Epithelial cell of proximal tubule (primary cell): ENCODE measurements at regions not wholly inside any gene's neighbourhood (a gene's known extent, or its start where the extent isn't known, plus 50 kb on each side); places are given as distances from the start of the nearest gene placed in this dataset.
"Not testable (repeated sequence)": the region's sequence is repeated elsewhere in the genome, so short reads cannot be mapped to it uniquely, and the experiment has no call there.

Experiments used
- DNase-seq: peaks from one replicate; pipeline ENCODE4 v3.0.0-alpha.2; 2011; ENCODE audit warnings: low read depth
- H3K4me3 ChIP-seq: 2 replicates; pipeline ENCODE4 v1.5.1; 2011; ENCODE audit warnings: low read depth, mild to moderate bottlenecking, low read length

DNA sequence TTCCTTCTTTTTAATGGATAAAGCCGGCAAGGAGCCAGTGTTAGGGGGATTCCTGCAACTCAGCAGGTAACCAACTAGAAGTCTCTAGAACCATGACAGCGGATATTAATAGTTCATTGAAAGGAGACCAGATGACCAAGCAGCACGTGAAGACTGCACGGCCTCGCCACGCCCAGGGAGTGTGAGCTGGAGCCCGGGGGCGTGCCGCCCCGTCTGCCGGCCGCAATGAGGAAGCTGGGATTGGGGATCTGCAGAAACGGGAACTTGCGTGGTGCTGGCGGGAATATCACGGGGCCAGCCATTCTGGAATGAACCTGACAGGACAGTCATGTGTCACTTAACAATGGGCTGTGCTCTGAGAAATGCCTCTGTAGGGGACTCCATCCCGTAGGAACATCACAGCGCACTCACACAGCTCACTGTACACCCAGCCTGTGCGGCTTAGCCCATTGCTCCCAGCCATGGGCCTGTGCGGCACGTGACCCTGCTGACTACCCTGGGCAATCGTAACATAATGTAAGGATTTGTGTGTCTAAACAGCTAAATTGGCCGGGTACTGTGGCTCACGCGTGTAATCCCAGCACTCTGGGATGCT lies 4092.8 kb upstream of the TPTE start:
- DNase-seq, H3K4me3 ChIP-seq: not testable (repeated sequence)

- DNase-seq, H3K4me3 ChIP-seq: not testable (repeated sequence)
Observed at GRCh38 chr21:6429924-6430323, 4091.5 kb upstream of the TPTE start.

GRCh38 chr21:6433149-6433548 lies 4088.2 kb upstream of the TPTE start:
- not testable (repeated sequence) for H3K4me3 ChIP-seq, DNase-seq

- DNase-seq, H3K4me3 ChIP-seq: not testable (repeated sequence)
Observed at GRCh38 chr21:6436205-6436604, 4085.2 kb upstream of the TPTE start.

DNA sequence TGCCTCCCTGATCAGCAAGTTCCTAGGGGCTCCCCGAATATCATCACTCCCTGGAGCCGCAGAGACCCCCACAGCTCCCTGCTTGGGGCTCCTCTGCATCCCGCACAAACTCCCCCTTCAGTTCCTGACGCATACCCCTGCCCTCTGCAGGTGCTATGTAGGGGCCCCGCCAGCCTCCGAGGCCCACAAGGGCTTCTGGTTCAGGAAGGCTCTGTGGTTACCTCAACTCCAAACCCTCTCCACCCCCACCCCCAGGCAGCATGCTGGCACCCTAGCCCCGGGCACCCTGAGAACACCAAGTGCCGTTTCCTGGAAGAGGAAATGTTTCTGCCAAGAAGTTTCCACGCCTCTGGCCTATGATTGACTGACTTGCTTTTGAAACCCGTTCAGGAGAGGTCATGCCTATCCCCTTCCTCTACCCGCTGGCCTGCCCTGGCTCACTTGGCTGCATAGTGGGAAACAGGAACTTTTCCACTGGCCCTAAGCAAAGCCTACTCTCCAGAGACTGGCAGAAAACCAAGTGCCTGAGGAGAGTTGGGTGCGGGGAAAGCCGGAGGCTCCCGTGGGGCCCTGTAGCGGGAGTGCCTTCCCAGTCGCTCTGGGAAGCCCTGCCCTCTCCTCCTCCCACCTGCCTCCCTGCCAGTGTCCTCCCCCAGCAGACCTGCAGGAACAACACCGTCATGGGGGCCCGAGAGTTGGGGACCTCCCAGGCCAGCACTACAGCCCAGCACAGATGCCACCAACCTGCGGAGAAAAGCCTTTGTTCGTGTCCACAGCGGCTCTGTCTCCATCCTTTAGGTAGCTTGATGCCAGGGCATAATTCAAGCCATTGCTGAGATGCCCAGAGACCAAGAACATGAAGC lies 4084.2 kb upstream of the TPTE start:
- not testable (repeated sequence) for DNase-seq, H3K4me3 ChIP-seq

GRCh38 chr21:6437834-6438187 lies 4083.6 kb upstream of the TPTE start:
- DNase-seq, H3K4me3 ChIP-seq: not testable (repeated sequence)

DNA sequence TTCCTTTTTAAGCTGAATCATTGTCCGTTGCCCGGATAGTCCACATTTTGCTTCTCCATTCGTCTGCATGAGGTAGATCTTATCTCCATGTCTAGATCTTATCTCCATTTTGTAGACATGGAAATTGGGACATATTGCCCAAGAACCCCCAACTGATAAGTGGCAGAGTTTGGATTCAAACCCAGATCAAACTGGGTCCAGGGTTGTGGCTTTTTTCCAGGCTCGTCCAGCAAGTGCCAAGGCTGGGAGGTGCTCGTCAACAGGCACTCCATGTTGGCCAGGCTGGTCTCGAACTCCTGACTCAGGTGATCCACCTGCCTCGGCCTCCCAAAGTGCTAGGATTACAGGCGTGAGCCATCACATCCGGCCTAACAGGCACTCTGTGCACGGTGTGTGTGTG lies 4082.3 kb upstream of the TPTE start:
- H3K4me3 ChIP-seq, result not testable (repeated sequence)

DNA sequence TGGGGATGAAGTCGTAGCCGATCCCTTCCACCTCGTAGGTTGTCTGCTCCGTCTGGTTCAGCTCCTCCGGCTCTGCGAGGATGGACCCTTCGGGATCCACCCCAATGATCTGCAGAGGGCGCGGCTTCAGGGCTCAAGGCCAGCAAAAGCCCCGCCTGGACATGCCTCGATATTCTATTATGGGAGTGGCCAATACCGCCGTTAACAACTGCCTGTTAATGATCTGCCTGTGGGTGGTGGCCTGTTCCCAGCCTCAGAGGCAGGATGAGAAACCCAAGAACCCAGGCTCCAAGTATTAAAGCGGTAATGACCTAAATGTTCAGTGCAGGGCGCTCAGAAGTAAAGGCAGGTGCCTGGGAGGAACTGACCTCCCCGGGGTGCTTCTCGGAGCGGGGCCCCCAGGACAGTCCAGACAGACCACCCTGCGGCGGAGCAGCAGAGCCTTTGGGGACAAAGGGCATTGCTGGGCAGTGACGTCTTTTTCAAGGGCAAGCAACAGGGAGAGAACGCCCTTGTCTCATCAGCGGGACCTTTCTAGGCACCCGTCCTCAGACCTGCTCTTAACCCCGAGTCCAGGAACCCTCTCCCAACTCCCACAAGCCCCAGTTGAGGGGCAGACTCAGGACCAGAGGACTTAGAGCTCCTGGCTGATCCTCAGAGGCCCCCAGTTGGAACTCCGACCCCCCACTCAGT lies 4066.6 kb upstream of the TPTE start:
- not testable (repeated sequence) for DNase-seq

More for the DNA sequence above, 4082.3 kb upstream of the TPTE start:
- DNase-seq, result not testable (repeated sequence)

DNA sequence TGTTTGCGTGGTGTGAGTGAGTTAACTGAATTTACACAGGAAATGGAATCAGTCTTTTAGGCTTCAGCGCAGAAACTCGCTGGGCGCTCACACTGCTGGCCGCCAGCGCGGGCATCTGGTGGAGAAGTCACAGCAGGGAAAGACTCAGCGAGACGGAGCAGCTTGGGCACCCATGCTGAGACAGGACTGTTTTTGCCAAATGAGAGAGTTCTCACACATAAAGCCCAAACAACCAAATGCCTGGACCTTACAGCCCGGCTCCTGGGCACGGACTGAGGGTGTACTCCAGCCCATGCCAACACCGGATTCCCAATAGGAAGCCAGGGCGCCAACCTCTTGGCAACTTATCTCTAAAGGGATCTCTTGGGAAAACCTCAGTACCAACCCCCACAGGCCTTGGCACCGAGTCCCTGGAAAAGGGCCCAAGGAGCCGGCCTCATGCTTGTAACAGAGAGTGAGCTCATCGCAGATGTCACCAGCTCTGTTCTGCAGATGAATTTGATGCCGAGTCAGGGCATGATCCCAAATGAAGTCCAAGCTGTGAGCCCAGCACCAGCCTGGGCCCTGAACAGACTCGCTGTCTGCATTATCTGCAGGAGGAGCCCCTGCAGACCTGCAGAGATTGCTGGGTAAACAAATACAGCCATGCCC lies 4065.2 kb upstream of the TPTE start:
- not testable (repeated sequence) for H3K4me3 ChIP-seq

More for the DNA sequence above, 4066.6 kb upstream of the TPTE start:
- not testable (repeated sequence) for H3K4me3 ChIP-seq

GRCh38 chr21:6459761-6460160 lies 4061.6 kb upstream of the TPTE start:
- H3K4me3 ChIP-seq, DNase-seq: not testable (repeated sequence)

More for the DNA sequence above, 4065.2 kb upstream of the TPTE start:
- not testable (repeated sequence) for DNase-seq

DNA sequence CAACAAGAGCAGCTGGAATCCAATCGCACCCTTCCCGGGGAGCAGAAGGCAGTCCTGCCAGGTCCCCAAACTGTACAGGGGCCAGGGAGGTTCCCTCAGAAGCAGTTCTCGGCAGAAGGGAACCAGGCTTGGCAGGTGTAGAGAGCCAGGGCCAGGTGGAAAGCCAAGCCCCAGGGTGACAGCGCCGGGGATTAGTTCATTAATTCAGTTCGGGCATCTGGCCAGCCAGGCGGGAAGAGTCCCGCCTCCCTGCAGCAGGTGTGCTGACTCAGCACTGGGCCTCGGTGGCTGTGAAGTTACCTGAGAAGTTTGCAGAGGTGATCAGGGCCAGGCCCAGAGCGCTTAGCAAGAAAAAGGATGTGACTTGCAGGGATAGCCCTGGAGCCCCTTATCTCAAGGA lies 4060.0 kb upstream of the TPTE start:
- H3K4me3 ChIP-seq, DNase-seq: not testable (repeated sequence)

GRCh38 chr21:6464419-6464818 lies 4057.0 kb upstream of the TPTE start:
- H3K4me3 ChIP-seq, DNase-seq: not testable (repeated sequence)

GRCh38 chr21:6466081-6466698 lies 4055.2 kb upstream of the TPTE start:
- not testable (repeated sequence) for DNase-seq, H3K4me3 ChIP-seq

GRCh38 chr21:6466707-6467106 lies 4054.7 kb upstream of the TPTE start:
- not testable (repeated sequence) for H3K4me3 ChIP-seq, DNase-seq

DNA sequence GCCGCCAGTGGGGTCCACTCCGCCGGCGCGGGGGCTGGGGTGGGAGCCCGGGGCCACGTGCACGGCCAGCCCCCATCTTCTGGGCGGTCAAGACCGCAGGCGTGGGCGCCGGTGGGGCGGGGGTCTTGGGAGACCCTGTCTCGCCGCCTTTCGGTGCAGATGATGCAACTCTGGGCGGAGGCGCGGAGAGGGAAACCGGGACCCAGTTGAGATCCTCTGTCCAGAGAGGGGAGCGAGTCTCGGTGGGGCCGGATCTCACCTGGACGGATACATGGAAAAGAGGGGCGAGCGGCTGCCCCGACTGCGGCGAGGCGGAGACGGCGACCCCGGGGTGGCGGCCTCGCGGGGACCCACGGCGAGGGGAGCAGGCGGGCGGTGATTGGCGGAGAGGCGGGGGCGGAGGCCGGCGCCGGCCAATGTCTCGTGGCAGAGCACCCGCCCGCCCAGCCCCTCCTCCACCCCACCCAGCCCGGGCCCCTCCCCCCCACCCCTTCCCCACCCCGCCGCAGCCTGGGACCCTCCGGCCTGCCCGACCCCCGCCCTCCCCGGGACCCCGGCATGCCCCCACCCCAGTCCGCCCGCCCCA lies 4054.1 kb upstream of the TPTE start:
- DNase-seq, H3K4me3 ChIP-seq: not testable (repeated sequence)

- H3K4me3 ChIP-seq, DNase-seq: not testable (repeated sequence)
Observed at GRCh38 chr21:6467907-6468306, 4053.5 kb upstream of the TPTE start.

GRCh38 chr21:6468331-6468860 lies 4053.0 kb upstream of the TPTE start:
- not testable (repeated sequence) for H3K4me3 ChIP-seq, DNase-seq

DNA sequence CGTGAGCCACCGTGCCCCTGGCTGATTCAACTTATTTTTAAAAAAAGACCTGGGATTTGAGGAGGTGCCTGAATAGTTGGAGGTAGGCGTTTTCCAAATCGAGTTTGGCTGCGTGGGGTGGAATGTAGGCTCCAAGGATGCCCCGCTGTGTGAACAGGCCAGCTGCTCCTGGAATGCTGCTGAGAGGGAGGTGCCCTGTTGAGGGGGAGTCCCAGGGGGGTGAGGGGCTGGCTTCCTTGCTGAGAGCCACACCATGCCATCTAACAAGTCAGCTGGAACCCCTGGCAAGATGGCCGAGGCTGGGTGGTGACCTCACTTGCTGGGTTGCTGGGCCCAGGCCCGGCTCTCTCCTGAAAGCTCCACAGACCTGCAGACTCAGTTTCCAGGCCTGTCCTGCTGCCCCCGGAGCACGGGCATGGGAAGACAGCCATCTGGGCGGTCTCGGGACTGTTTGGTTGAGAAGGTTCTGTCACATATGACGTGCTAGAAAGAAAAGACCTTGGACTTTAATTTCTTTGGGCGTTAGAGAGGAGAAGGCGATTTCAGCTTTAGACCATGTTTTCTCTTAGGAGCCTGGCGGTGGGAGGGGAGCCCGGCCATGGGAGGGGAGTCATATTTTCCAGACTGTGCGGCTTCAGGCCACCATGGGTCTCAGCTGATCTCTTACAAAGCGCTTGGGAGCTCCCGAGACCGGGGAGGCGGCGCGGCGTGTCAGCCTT lies 4047.0 kb upstream of the TPTE start:
- DNase-seq, H3K4me3 ChIP-seq: not testable (repeated sequence)
